Stimulated activated CD8-positive, alpha-beta memory T cell treated with anti-CD3 and anti-CD28 coated beads, Interleukin-15, amount 100 ng/mL, for 48 hours (primary cell): ENCODE measurements at regions not wholly inside any gene's neighbourhood (a gene's known extent, or its start where the extent isn't known, plus 50 kb on each side); places are given as distances from the start of the nearest gene placed in this dataset.

Source experiments
- DNase-seq, 2 donors: peaks; one replicate each; pipeline ENCODE4 v3.0.0-alpha.2; 2020; ENCODE audit warnings: low read depth in 2 of 2

DNA sequence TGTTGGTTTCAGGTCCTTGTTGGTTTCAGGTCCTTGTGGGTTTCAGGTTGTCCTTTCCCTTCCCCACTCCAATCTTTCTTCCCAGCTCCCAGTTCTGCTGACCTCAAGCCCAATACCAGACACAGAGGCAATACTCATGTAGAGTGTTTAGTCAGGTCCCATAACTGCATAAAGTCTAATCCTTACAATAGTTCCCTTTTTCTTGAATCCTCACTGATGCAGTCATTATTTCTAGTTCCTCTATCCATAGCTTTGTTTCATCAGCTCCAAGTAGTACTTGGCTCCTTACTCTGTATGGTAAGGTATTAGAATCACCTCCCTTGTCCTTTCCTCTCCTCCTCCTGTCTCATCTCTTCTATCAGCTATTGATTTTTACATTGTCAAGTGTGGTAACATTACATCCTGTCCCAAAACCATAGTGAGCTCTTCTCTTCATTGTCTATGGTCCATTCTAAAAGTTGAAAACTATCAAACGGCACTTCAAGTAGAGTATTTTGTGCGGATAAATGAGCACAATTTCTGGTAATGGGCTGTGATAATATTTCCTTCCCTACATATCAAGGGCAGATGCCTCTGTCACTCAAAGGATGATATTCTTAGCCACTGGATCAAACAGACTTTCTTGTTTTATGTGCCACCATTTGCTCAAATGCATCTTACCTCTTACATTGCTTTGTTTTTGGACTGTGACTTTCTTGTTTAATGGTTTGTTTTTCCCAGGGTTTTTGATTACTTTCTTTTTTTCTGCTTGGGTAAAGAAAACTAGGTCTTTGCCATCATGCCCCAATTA lies 57.2 kb upstream of the JDP2 start:
- DNase-seq, result no peak

DNA sequence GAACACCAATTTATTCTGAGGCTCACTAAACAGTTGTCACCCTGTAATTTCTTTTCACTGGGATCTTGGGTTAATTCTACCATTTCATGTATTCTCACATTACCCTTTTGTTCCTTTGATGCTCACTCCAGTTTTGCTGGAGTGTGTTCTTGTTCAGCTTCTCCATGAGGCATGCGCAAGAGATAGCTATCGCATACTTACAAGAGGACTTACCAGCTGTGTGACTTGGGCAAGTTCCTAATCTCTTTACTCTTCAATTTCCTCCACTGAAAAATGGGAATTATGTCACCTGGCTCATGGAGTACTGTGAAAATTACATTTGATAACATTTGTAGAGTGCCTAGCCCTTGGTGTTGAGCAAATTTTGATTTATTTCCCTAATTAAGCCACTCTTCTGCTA lies 56.5 kb upstream of the JDP2 start:
- no peak for DNase-seq

- no peak for DNase-seq
Observed at GRCh38 chr14:75372260-75372659, 55.6 kb upstream of the JDP2 start.

- no peak for DNase-seq
Observed at GRCh38 chr14:75373133-75373532, 54.7 kb upstream of the JDP2 start.

- DNase-seq, result no peak
Observed at GRCh38 chr14:75373616-75374015, 54.2 kb upstream of the JDP2 start.

DNA sequence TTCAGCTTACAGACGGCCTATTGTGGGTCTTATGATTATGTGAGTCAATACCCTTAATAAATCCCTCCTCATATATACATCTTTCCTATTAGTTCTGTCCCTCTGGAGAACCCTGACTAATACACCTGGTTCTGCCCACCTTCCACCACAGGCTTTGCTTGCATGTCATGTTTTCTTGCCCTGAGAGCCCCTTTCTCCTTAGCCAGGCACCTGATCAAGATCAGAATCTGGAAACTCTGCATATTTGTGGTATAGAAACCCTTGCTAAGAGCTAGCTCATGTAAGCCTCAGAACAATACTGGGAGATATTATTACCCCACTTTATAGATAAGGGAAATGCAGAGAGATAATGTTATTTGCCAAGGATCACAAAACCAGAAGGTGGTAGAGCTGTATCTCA lies 52.9 kb upstream of the JDP2 start:
- no peak for DNase-seq

DNA sequence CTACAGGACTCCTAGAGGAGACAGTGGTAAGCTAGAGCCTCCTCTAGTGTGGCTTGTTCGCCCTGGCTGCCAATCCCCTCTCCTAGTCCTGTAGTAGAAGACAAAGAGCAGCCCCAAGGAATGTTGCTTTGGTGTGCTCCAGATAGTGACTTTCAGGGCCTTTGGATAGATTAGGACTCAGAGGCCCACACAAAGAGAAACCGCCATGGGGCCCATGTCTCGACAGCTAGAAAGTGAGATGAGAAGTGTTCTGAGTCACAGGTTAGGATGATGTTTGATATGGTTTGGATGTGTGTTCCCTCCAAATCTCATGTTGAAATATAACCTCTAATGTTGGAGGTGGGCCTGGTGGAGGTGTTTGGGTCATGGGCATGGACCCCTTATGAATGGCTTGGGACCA lies 51.8 kb upstream of the JDP2 start:
- no peak for DNase-seq
